ENCODE measurements at regions not wholly inside any gene's neighbourhood (a gene's known extent, or its start where the extent isn't known, plus 50 kb on each side); places are given as distances from the start of the nearest gene placed in this dataset.
"Not testable (repeated sequence)": the region's sequence is repeated elsewhere in the genome, so short reads cannot be mapped to it uniquely, and the experiment has no call there.

DNA sequence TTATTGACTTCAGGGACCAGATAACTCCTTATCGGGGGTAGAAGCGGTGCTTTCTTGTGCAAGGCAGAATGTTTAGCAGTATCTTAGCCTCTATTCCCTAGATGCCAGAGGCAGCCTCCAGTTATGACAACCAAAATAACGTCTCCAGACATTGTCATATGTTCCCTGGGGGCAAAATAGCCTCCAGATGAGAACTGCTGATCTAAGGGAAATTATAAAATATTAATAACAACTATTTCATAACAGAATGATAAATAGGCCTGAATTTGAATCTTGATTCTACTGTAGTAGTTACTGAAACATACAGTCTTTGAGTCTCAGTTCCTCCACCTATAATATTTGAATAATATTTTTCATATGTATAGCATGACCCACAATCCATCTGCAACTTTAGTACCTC lies 1431.3 kb downstream of the ZPLD1 start:
- DNase-seq = no peak

DNA sequence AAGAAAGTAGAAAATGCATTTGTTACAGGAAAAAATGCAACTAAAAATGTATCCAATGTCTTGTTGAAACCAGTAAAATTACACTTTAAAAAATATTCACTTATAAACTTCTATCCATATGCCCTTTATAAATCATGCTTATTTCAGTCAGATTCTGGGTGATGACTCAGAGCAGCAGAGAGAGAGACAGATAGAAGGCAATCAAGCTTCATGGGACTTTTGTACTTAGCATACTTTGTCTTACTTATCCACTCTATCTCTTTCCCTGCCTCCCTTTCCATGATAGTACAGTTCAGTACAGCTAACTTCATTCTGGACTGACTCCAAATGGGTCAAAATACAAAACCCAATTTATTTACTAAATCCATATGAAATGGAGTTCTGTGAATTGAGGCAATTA lies 1438.2 kb downstream of the ZPLD1 start:
- DNase-seq = no peak

DNA sequence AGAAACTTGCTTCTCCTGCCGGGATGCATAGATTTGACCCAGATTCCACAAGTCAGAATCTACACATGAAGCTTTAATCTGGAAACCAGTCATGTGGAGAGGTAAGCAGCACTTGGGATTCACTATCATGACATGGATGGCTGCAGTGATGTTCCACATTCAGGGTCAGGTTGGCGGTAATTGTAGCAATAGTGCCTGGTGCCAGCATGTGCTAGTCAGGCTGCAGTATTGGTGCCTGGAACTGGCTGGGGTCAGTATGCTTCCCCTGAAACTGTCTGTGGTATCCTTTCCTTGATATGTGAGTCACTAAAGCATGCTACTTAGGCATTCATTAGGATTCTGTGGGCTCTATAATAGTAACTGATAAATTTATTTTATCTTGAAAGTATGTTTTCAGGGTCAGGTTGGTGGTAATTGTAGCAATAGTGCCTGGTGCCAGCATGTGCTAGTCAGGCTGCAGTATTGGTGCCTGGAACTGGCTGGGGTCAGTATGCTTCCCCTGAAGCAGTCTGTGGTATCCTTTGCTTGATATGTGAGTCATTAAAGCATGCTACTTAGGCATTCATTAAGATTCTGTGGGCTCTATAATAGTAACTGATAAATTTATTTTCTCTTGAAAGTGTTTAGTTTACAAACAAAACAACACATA lies 1439.2 kb downstream of the ZPLD1 start:
- DNase-seq = no peak

DNA sequence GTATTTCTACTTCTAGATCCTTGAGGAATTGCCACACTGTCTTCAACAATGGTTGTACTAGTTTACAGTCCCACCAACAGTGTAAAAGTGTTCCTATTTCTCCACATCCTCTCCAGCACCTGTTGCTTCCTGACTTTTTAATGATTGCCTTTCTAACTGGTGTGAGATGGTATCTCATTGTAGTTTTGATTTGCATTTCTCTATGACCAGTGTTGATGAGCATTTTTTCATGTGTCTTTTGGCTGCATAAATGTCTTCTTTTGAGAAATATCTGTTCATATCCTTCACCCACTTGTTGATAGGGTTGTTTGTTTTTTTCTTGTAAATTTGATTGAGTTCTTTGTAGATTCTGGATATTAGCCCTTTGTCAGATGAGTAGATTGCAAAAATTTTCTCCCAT lies 1447.0 kb downstream of the ZPLD1 start:
- not testable (repeated sequence) for DNase-seq

DNA sequence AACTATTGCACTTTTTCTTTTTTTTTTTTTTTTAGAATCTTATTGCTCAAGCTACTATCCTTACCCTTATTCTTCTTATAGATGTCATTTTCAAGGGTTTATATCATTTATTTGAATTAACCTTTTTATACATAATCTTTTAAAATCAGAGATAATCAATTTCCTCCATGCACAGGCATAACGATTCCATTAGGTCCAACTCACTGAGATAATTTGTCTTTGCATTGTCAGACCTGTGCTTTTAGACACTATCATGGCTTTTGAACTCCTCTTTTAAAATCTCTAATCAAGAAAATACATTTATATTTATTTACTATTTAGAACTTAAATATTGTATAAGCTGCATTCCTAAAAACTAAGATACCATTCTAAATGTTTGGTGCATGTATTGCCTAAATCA lies 1454.9 kb downstream of the ZPLD1 start:
- no peak for DNase-seq

DNA sequence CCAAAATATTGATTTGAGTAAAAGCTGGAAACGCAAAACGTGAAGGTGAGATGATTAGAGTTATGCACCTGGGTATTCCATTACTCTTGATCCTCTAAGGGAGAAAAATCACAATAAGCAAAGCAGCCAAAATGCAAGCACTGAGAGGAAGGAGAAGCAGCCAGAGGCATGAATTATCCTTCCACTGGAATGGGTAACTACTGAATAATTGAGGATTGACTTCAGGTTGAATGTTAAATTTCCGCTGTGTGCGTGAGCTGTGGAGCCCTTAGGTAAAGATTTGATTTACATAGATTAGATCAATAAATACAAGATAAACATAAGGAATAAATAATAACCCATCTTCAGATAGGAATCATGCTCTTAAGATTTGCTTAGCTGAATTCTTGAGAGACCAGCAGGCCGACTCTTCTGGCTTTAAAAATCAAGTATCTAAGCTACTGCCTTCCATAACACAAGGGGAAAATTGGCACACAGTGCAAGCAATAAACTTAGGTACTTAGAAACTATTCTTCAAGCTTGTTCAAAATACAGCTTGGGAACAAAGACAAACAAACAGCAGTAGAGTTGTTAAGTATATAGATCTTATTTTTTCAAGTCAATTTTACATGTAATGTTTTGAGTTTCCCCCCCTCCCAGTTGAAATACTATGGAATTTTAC lies 1459.5 kb downstream of the ZPLD1 start:
- no peak for DNase-seq

DNA sequence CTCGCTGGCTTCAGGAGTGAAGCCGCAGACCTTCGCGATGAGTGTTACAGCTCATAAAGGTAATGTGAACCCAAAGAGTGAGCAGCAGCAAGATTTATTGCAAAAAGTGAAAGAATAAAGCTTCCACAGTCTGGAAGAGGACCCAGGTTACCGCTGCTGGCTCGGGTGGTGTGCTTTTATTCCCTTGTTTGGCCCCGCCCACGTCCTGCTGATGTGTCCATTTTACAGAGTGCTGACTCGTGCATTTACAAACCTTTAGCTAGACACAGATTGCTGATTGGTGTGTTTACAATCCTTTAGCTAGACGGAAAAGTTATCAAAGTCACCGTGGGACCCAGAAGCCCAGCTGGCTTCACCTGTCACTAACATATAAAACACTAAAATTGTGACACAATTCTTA lies 1464.5 kb downstream of the ZPLD1 start:
- no peak for DNase-seq

DNA sequence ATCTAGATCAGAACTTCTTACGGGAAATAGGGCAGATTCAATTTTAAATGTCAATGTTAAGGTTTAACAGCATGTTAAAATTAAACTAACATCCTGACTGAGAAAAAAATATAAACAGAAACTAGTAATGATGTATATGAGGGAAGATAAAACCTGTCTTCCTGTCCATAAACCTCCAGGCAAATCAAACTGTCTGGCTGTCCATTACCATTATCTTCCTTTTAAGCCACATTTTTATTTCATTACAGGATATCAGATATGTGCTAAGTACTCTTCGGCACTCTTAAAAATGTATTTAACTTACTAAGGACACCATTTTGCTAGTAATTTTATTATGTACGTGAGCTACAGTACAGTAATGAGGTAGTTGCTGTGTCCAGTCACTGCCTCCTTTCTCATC lies 1461.7 kb upstream of the ALCAM start:
- no peak for DNase-seq

DNA sequence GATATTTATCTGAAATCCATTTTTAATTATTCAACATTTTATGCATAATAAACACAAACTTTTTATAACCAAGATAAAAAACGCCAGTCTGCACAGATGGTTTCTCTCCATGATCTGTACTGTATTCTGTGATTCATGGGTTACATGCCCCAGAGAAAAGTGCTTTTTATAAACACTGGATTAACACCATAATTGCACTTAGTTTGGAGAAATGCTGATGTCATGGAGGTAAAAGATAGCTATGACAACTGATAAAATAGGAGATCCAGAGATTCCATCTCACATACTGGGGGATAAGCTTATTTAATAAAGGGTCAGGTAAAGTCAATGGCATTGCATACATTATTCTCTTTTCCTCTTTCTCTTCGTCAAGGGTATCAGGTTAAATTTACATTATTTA lies 1460.4 kb upstream of the ALCAM start:
- no peak for DNase-seq

DNA sequence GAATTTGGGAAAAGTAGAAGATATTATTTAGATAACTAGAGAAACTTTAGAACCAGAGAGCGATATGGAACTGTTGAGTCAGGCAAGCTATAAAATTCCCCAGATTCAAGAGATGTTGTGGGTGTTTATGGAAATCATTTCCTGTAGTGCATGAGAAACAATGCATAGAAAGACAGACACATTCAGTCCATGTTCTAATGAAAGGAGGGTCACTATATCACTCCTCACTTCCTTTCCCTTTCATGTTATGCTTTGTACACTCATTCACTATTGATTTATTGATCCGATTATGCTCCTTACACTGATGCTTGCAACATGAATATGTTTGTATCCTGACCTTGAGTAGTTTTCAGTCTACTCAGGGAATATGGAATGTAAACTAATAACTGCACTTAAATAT lies 1459.9 kb upstream of the ALCAM start:
- DNase-seq = no peak

DNA sequence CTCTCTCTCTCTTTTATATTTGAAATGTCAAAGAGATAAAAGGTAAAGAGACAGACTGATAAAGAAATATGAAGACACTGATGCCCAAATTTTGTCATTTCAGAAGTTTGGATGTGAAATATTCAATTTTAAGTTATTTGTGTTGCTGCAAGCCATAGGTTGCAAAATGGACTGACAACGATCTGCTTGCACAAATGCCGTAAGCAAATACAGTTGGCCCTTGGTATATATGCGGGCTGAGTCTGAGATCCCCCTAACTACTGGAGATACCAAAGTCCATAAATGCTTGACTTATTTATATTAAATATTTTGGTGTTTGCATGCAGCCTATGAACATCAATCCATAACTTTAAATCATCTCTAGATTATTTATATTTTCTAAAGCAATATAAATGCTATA lies 1459.1 kb upstream of the ALCAM start:
- DNase-seq = no peak

DNA sequence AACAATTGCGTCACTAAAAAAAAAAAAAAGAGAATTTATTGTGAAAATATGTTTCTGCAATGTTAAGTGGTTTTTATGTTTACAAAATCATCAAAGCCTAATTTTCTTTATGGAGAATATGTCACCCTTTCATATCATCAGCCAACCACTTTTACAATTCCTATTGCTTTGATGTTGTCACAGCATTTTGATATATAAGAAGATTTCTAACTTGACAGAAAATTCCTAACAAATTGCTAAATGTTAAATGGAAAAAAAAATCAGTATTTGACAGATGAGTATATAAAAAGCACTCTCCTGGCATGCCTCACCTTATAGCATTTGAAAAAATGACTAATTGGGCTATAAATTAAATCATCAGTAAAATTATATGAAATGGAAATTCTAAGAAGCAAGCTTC lies 1457.3 kb upstream of the ALCAM start:
- no peak for DNase-seq

DNA sequence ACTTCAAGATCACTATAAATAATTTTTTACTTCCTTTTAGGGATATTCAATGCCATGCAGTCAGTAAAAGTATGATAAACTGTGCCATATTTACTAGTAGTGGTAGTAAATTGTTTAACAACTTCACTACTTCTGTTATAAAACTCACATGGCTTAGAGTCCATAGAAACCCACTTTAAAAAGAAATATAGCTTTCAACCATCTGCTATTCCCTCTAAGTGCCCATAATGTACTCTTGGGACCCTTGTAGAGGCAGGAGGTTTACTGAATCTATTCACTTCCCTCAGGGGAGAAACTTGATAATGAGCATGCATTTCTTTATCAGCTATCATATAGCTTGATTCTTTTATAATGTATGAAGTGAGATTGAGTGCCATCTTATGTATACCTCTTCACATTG lies 1448.4 kb upstream of the ALCAM start:
- DNase-seq = no peak

DNA sequence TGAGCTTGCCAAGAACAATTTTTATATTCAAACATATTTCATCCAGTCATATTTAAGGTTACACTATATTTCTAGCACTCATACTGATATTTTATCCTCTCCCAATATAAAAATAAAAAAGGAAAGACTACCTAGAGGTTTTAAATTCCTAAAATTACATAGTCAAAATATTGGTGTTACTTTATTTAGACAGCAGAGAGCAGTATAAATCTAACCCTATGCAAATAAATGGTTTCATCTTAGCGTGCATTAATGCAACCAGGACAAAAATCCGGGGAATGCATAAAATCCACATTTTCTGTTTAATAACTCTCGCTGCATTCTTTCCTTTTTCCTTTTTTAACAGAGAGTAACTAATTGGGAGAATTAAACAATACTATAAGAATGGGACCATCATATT lies 1447.4 kb upstream of the ALCAM start:
- no peak for DNase-seq

DNA sequence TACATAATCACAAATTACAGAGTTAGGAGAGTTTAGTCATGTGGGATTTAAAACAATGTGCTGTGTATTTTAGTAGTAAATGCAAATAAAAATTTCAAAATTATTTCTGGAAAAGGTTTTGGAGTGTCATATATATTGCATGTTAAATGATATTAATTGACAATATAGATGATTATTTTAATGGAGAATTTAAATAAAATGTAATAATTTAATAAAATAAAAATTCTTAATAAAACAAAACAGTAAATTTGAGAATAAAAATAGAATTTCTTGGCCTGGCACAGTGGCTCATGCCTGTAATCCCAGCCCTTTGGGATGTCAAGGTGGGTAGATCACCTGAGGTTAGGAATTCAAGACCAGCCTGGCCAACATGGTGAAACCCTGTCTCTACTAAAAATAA lies 1442.8 kb upstream of the ALCAM start:
- no peak for DNase-seq

DNA sequence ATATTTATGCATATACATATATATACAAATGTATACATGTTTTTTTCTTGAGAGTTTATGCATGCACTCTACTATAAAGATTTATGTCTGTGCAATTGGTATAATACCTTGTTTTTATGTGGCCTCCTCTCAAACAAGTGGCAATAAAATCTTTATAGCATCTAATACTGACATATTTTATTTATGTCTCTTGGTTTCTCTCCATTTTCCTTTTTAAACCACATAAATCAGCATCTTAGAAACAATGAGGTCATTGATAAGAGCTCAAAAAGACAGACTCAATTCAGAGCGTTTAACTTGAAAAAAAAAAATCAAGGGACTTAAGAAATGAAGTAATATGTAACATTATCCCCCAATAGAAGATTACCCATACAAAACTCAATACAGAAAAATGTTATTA lies 1442.2 kb upstream of the ALCAM start:
- no peak for DNase-seq

DNA sequence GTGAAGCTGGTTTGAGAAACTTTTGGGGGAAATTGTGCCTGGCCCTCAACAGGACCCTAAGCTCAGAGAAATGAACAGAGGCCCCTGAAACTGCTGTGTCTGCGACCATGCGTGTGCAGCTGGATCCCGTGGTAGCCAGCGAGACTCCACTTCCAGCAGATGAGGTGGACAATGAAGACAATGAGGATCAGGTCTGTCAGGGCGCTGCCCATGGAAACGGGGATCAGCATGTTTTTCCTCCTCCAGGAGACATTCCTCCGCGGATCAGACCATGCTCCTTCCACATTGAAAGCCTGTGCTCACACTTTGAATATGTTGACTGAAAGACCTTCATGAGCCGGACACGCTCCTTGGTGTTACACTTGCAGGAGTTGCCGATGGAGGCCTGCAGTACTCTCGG lies 1439.8 kb upstream of the ALCAM start:
- DNase-seq = no peak

DNA sequence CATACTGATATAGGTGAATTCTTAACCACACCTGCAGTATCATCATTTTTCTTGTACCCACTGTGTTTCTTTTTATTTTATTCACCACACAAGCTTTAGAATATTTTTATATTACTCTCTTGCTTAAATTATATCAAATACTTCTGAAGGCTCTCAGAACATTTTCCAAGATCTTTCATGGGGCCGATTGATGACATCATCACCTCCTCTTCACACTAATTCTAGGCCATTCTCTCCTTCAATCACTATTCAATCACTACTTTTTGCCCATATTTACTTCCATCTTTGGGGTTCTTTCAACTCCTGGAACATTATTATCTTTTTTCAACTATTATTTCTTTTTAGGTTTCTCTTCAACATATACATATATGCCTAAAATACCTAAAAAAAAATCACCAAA lies 1438.8 kb upstream of the ALCAM start:
- no peak for DNase-seq

DNA sequence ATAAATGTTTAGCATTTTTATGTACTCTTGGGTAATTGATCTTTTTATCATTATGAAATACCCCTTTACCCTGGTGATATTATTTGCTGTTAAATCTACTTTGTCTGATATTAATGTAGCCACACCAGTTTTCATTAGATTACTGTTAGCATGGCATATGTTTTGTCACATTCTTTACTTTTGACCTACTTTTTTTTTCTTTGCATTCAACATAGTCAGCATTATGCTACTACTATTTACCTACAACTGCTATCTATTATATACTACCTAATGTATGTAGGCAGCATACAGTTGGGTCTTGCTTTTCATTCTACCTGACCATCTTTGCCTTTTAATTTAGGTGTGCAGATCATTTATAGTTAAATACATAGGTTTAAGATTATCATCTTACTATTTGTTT lies 1429.6 kb upstream of the ALCAM start:
- DNase-seq = no peak

DNA sequence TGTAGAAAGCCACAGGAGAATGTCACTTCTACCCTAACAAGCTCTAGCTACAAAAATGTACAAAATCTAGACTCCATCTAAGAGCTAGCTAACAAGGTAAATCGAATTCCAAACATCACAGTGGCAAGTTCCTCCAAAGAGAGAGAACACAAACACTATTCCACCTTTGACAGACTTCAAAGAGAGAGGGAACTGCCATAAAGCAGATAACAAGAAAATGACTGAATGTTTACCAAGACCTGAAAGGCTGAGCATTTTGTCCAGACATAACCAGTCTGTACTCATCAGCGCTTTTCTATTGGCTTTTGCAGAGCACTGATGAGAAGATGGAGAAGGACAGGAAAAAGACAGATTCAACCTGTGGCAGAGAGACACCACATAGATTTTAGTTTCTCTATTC lies 1419.6 kb upstream of the ALCAM start:
- DNase-seq = no peak

DNA sequence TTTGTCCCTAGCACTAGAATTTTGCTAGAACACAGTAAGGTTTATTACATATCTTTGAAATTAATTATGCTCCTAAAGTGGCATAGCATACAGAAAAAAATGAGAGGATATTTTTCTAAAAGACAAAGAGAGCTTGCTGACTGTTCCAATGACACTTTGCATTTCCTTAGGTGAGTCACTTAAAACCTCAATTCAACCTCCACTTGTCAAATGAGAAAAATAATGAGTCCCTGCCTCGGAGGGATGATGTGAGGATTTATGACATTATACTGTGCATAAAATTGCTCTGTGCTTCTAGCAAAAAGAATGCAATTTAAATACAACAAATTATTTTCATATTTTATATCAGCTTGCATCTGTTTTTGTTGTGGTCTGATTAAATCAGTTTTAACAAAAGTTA lies 1417.0 kb upstream of the ALCAM start:
- DNase-seq = no peak

DNA sequence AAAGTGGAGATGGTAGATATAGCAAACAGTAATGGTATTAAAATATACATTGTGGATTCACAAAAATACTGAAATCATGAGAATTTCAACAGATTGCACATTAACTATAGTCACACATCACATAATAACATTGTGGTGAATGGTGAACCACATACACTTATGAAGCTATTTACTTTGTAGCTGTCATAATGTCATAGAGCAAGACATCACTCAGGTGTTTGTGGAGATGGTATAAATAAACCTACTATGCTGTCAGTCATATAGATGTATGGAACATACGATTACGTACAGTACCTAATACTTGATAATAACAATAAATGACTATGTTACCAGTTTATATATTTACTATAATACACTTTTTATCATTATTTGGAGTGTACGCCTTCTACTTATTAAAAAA lies 1416.0 kb upstream of the ALCAM start:
- DNase-seq = no peak

DNA sequence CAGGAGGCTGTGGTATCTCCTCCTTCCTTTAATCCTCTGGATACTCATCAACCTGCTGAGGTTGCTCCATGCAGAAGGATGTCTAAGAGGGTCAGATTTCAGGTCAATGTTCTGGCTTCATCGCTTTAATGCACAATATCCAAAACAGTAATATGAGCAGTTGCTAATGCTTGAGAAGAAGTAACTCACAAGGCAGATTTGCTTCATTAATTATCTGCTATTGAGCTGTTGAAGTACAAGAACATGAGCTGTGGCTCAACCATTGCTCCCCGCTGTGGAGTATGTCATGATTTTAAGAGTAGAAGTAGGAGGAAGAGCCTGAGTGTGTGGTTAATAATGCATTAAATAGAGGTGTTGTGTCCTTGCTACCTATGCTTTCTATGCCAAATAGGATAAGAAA lies 1412.9 kb upstream of the ALCAM start:
- DNase-seq = no peak

DNA sequence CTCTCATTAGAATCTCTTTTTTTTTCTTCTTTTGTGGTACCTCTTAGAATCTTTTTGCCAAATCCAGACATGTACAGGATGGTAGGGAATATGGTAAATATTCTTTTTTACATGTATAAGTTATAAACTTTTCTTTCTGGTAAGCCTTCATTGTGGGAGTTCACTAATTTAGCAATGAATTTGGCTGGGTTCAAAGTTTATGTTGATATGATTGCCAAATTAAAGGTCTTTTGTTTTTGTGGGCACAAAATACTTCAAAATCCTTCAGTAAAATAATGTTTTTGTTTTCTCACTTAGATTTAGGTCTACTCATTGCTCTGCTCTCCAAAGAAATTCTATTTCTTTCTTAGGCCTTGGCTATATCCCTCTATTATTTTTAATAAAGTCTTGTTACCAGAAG lies 1405.9 kb upstream of the ALCAM start:
- no peak for DNase-seq
